ENCODE measurements at regions not wholly inside any gene's neighbourhood (a gene's known extent, or its start where the extent isn't known, plus 50 kb on each side); places are given as distances from the start of the nearest gene placed in this dataset.

- DNase-seq (ENCODE audit: insufficient read length, low spot score, missing footprints): no peak
- Histone ChIP-seq H3K36me3 (ENCODE audit: insufficient read depth, low read length) (no peaks in the 10 kb centered on the region), H4K20me1 (ENCODE audit: insufficient read depth, low read length) (no peaks in the 10 kb centered on the region), H3K27me3 (ENCODE audit: insufficient read depth, low read length) (no peaks in the 10 kb centered on the region), H2AFZ (ENCODE audit: low read length) (no peak overlapping the region), H3K4me2 (ENCODE audit: insufficient read depth, low read length) (no peak overlapping the region), H3K9me3 (ENCODE audit: low read depth, low read length) (peaks cover 2% of the 10 kb centered on the region), H3K4me3 (ENCODE audit: insufficient read depth, low read length) (no peak overlapping the region), H3K27ac (ENCODE audit: low read depth, low read length) (no peak overlapping the region), H3K4me1 (ENCODE audit: insufficient read depth, low read length) (no peaks in the 10 kb centered on the region), H3K79me2 (ENCODE audit: insufficient read depth, low read length) (no peaks in the 10 kb centered on the region)
- TF ChIP-seq CTCF (IDR thresholded peaks at IDR 0.05; ENCODE audit: extremely low read depth, low read depth, low read length): no peak
These were observed 1083.2 kb upstream of the PCDH7 start for GRCh38 chr4:29636961-29637360.

- H4K20me1 ChIP-seq (ENCODE audit: insufficient read depth, low read length): no peaks in the 10 kb centered on the region
- no peaks in the 10 kb centered on the region for H3K27me3 ChIP-seq (ENCODE audit: insufficient read depth, low read length)
- TF ChIP-seq CTCF (IDR thresholded peaks at IDR 0.05; ENCODE audit: extremely low read depth, low read depth, low read length): no peak
- H2AFZ ChIP-seq (ENCODE audit: low read length): no peak overlapping the region
- DNase-seq (ENCODE audit: insufficient read length, low spot score, missing footprints): no peak
- H3K4me3 ChIP-seq (ENCODE audit: insufficient read depth, low read length): no peak overlapping the region
- H3K4me1 ChIP-seq (ENCODE audit: insufficient read depth, low read length): no peaks in the 10 kb centered on the region
- no peaks in the 10 kb centered on the region for H3K9me3 ChIP-seq (ENCODE audit: low read depth, low read length)
- no peak overlapping the region for H3K4me2 ChIP-seq (ENCODE audit: insufficient read depth, low read length)
- H3K79me2 ChIP-seq (ENCODE audit: insufficient read depth, low read length): no peaks in the 10 kb centered on the region
- H3K27ac ChIP-seq (ENCODE audit: low read depth, low read length): no peak overlapping the region
- H3K36me3 ChIP-seq (ENCODE audit: insufficient read depth, low read length): no peaks in the 10 kb centered on the region
These were observed 1066.9 kb upstream of the PCDH7 start for GRCh38 chr4:29653221-29653620.

- H3K4me1 ChIP-seq (ENCODE audit: insufficient read depth, low read length): no peaks in the 10 kb centered on the region
- TF ChIP-seq CTCF (IDR thresholded peaks at IDR 0.05; ENCODE audit: extremely low read depth, low read depth, low read length): no peak
- H3K27ac ChIP-seq (ENCODE audit: low read depth, low read length): no peak overlapping the region
- no peak overlapping the region for H3K4me2 ChIP-seq (ENCODE audit: insufficient read depth, low read length)
- H3K27me3 ChIP-seq (ENCODE audit: insufficient read depth, low read length): no peaks in the 10 kb centered on the region
- H3K36me3 ChIP-seq (ENCODE audit: insufficient read depth, low read length): no peaks in the 10 kb centered on the region
- no peaks in the 10 kb centered on the region for H3K79me2 ChIP-seq (ENCODE audit: insufficient read depth, low read length)
- H3K9me3 ChIP-seq (ENCODE audit: low read depth, low read length): no peaks in the 10 kb centered on the region
- DNase-seq (ENCODE audit: insufficient read length, low spot score, missing footprints): no peak
- H2AFZ ChIP-seq (ENCODE audit: low read length): no peak overlapping the region
- no peaks in the 10 kb centered on the region for H4K20me1 ChIP-seq (ENCODE audit: insufficient read depth, low read length)
- no peak overlapping the region for H3K4me3 ChIP-seq (ENCODE audit: insufficient read depth, low read length)
These were observed 1039.5 kb upstream of the PCDH7 start for GRCh38 chr4:29680644-29681043.

- H3K36me3 ChIP-seq (ENCODE audit: insufficient read depth, low read length): no peaks in the 10 kb centered on the region
- H4K20me1 ChIP-seq (ENCODE audit: insufficient read depth, low read length): no peaks in the 10 kb centered on the region
- H3K9me3 ChIP-seq (ENCODE audit: low read depth, low read length): no peaks in the 10 kb centered on the region
- no peak overlapping the region for H3K27ac ChIP-seq (ENCODE audit: low read depth, low read length)
- no peak overlapping the region for H2AFZ ChIP-seq (ENCODE audit: low read length)
- H3K4me1 ChIP-seq (ENCODE audit: insufficient read depth, low read length): no peaks in the 10 kb centered on the region
- no peak for TF ChIP-seq CTCF (IDR thresholded peaks at IDR 0.05; ENCODE audit: extremely low read depth, low read depth, low read length)
- no peaks in the 10 kb centered on the region for H3K27me3 ChIP-seq (ENCODE audit: insufficient read depth, low read length)
- H3K4me2 ChIP-seq (ENCODE audit: insufficient read depth, low read length): no peak overlapping the region
- H3K4me3 ChIP-seq (ENCODE audit: insufficient read depth, low read length): no peak overlapping the region
- H3K79me2 ChIP-seq (ENCODE audit: insufficient read depth, low read length): no peaks in the 10 kb centered on the region
- DNase-seq (ENCODE audit: insufficient read length, low spot score, missing footprints): no peak
These were observed 1016.1 kb upstream of the PCDH7 start for GRCh38 chr4:29704059-29704458.
